Adrenal gland (tissue), 5 donors: ENCODE measurements at regions not wholly inside any gene's neighbourhood (a gene's known extent, or its start where the extent isn't known, plus 50 kb on each side); places are given as distances from the start of the nearest gene placed in this dataset.

Experiments
- POLR2A ChIP-seq, 2 donors: fragments of 450-650 bp; IDR thresholded peaks; one replicate each; pipeline ENCODE4 v1.6.1; 2017; ENCODE audit warnings: antibody characterized with exemption in 2 of 2, mild to moderate bottlenecking in 2 of 2, moderate library complexity in 1 of 2
- TF ChIP-seq, protein P1 (sequence below), 6 experiments: fragments of 450-650 bp in 4 of 6; fragments of 200-600 bp in 2 of 6; sonication (generic) in 1 of 6; IDR thresholded peaks; 1 replicate in 5 of 6; 2 replicates in 1 of 6; pipeline versions ENCODE4 v1.5.1 to v1.8.0; 2016 to 2021; ENCODE audit warnings: antibody characterized with exemption in 6 of 6, mild to moderate bottlenecking in 2 of 6, moderate library complexity in 1 of 6
- donor health status: DM: no; HTN: no; CAD: no.

GRCh38 chr1:185546029-185546428 is 188.2 kb upstream of the HMCN1 start:
- TF ChIP-seq, protein P1, sequence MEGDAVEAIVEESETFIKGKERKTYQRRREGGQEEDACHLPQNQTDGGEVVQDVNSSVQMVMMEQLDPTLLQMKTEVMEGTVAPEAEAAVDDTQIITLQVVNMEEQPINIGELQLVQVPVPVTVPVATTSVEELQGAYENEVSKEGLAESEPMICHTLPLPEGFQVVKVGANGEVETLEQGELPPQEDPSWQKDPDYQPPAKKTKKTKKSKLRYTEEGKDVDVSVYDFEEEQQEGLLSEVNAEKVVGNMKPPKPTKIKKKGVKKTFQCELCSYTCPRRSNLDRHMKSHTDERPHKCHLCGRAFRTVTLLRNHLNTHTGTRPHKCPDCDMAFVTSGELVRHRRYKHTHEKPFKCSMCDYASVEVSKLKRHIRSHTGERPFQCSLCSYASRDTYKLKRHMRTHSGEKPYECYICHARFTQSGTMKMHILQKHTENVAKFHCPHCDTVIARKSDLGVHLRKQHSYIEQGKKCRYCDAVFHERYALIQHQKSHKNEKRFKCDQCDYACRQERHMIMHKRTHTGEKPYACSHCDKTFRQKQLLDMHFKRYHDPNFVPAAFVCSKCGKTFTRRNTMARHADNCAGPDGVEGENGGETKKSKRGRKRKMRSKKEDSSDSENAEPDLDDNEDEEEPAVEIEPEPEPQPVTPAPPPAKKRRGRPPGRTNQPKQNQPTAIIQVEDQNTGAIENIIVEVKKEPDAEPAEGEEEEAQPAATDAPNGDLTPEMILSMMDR (IDR thresholded peaks at IDR 0.05) = no peak
- TF ChIP-seq POLR2A (IDR thresholded peaks at IDR 0.05) = no peak
